Fibroblast of pulmonary artery (primary cell): ENCODE measurements at regions not wholly inside any gene's neighbourhood (a gene's known extent, or its start where the extent isn't known, plus 50 kb on each side); places are given as distances from the start of the nearest gene placed in this dataset.

ENCODE experiments used
- DNase-seq: peaks from one replicate; pipeline ENCODE4 v3.0.0-alpha.2; 2010; ENCODE audit warnings: low read depth
- H3K4me3 ChIP-seq: replicated peaks from 2 replicates; pipeline ENCODE4 v1.5.1; 2011; ENCODE audit warnings: low read depth, mild to moderate bottlenecking, control low read depth, low read length, moderate library complexity
- CTCF ChIP-seq: IDR thresholded peaks from 2 replicates; pipeline ENCODE4 v1.5.1; 2011; ENCODE audit warnings: mild to moderate bottlenecking, control low read depth, low read length, inconsistent platforms; ENCODE audit errors: missing control alignments

GRCh38 chr5:88515068-88515467 lies 246.4 kb upstream of the TMEM161B start:
- no peak overlapping the region for H3K4me3 ChIP-seq
- TF ChIP-seq CTCF = no peak
- no peak for DNase-seq

GRCh38 chr5:88509403-88509802 lies 240.8 kb upstream of the TMEM161B start:
- TF ChIP-seq CTCF = no peak
- no peak overlapping the region for H3K4me3 ChIP-seq
- DNase-seq = no peak

- TF ChIP-seq CTCF = no peak
- H3K4me3 ChIP-seq = no peak overlapping the region
- DNase-seq = no peak
Observed at GRCh38 chr5:88507261-88507660, 238.6 kb upstream of the TMEM161B start.

GRCh38 chr5:88503406-88503805 lies 234.8 kb upstream of the TMEM161B start:
- no peak overlapping the region for H3K4me3 ChIP-seq
- DNase-seq = no peak
- no peak for TF ChIP-seq CTCF

- DNase-seq = no peak
- peak overlapping the region; percentile 60 for H3K4me3 ChIP-seq
- no peak for TF ChIP-seq CTCF
Observed at GRCh38 chr5:88503041-88503345, 234.3 kb upstream of the TMEM161B start.

- TF ChIP-seq CTCF = no peak
- no peak for DNase-seq
Observed at GRCh38 chr5:88502179-88503040, 233.8 kb upstream of the TMEM161B start.

GRCh38 chr5:88495810-88496209 lies 227.2 kb upstream of the TMEM161B start:
- no peak for DNase-seq
- H3K4me3 ChIP-seq = no peak overlapping the region
- no peak for TF ChIP-seq CTCF

More at GRCh38 chr5:88502179-88503040, 233.8 kb upstream of the TMEM161B start:
- peak overlapping the region; percentile 60 for H3K4me3 ChIP-seq
